HCEC 1CT (cell line): ENCODE measurements at regions not wholly inside any gene's neighbourhood (a gene's known extent, or its start where the extent isn't known, plus 50 kb on each side); places are given as distances from the start of the nearest gene placed in this dataset.
"Not testable (repeated sequence)": the region's sequence is repeated elsewhere in the genome, so short reads cannot be mapped to it uniquely, and the experiment has no call there.

Experiments
- DNase-seq: peaks from one replicate; pipeline ENCODE4 v3.0.0-alpha.2; 2017

- DNase-seq = no peak
These were observed 1588.8 kb downstream of the REEP3 start for GRCh38 chr10:65110009-65110408.

- not testable (repeated sequence) for DNase-seq
These were observed 1589.9 kb downstream of the REEP3 start for GRCh38 chr10:65111059-65111458.

- DNase-seq = no peak
These were observed 1591.4 kb downstream of the REEP3 start for GRCh38 chr10:65112573-65112972.

GRCh38 chr10:65123120-65123519, 1601.9 kb downstream of the REEP3 start:
- no peak for DNase-seq

GRCh38 chr10:65125212-65125611, 1604.0 kb downstream of the REEP3 start:
- no peak for DNase-seq

- DNase-seq = no peak
These were observed 1605.1 kb downstream of the REEP3 start for GRCh38 chr10:65126288-65126687.

GRCh38 chr10:65128277-65128676, 1607.1 kb downstream of the REEP3 start:
- no peak for DNase-seq

GRCh38 chr10:65130162-65130758, 1609.1 kb downstream of the REEP3 start:
- no peak for DNase-seq

- DNase-seq = no peak
These were observed 1612.5 kb downstream of the REEP3 start for GRCh38 chr10:65133652-65134051.

- DNase-seq = no peak
These were observed 1614.3 kb downstream of the REEP3 start for GRCh38 chr10:65135508-65135907.

GRCh38 chr10:65142641-65143435, 1621.6 kb downstream of the REEP3 start:
- no peak for DNase-seq

- no peak for DNase-seq
These were observed 1622.5 kb downstream of the REEP3 start for GRCh38 chr10:65143723-65144122.

GRCh38 chr10:65149878-65150277, 1628.7 kb downstream of the REEP3 start:
- DNase-seq = no peak

GRCh38 chr10:65166272-65166671, 1645.1 kb downstream of the REEP3 start:
- DNase-seq = no peak

- DNase-seq = no peak
These were observed 1651.0 kb downstream of the REEP3 start for GRCh38 chr10:65172249-65172648.

GRCh38 chr10:65176994-65177393, 1655.8 kb downstream of the REEP3 start:
- DNase-seq = no peak

- DNase-seq = no peak
These were observed 1662.0 kb downstream of the REEP3 start for GRCh38 chr10:65183236-65183635.

- not testable (repeated sequence) for DNase-seq
These were observed 1665.5 kb downstream of the REEP3 start for GRCh38 chr10:65186668-65187067.

GRCh38 chr10:65194126-65194525, 1672.9 kb downstream of the REEP3 start:
- no peak for DNase-seq

GRCh38 chr10:65194555-65194954, 1673.4 kb downstream of the REEP3 start:
- no peak for DNase-seq

- DNase-seq = no peak
These were observed 1674.9 kb downstream of the REEP3 start for GRCh38 chr10:65196111-65196510.

GRCh38 chr10:65197935-65198334, 1676.7 kb downstream of the REEP3 start:
- no peak for DNase-seq

GRCh38 chr10:65201491-65201890, 1680.3 kb downstream of the REEP3 start:
- DNase-seq = no peak

- DNase-seq = no peak
These were observed 1683.8 kb downstream of the REEP3 start for GRCh38 chr10:65204999-65205398.

- DNase-seq = no peak
These were observed 1692.0 kb downstream of the REEP3 start for GRCh38 chr10:65213170-65213569.
